GM19372 (cell line): ENCODE measurements at regions not wholly inside any gene's neighbourhood (a gene's known extent, or its start where the extent isn't known, plus 50 kb on each side); places are given as distances from the start of the nearest gene placed in this dataset.

ENCODE experiments used
- ATAC-seq: cut with Tn5 transposase; IDR thresholded peaks from one replicate; pipeline ENCODE4 v1.9.1; 2021; ENCODE audit warnings: mild to moderate bottlenecking, low read depth, moderate library complexity; ENCODE audit not compliant: unreplicated experiment

GRCh38 chr20:24718277-24718676 lies 230.8 kb upstream of the CST7 start:
- no peak for ATAC-seq

- no peak for ATAC-seq
These were observed 230.4 kb upstream of the CST7 start for GRCh38 chr20:24718696-24719095.

- no peak for ATAC-seq
These were observed 228.1 kb upstream of the CST7 start for GRCh38 chr20:24720957-24721356.

- no peak for ATAC-seq
These were observed 227.0 kb upstream of the CST7 start for GRCh38 chr20:24721891-24722568.

GRCh38 chr20:24722586-24722985 lies 226.5 kb upstream of the CST7 start:
- ATAC-seq: no peak

GRCh38 chr20:24723186-24723585 lies 225.9 kb upstream of the CST7 start:
- ATAC-seq: no peak

GRCh38 chr20:24723647-24724352 lies 225.3 kb upstream of the CST7 start:
- no peak for ATAC-seq

- ATAC-seq: no peak
These were observed 224.0 kb upstream of the CST7 start for GRCh38 chr20:24724982-24725533.

- ATAC-seq: no peak
These were observed 221.3 kb upstream of the CST7 start for GRCh38 chr20:24727795-24728194.

GRCh38 chr20:24729896-24730605 lies 219.0 kb upstream of the CST7 start:
- no peak for ATAC-seq

GRCh38 chr20:24730750-24731149 lies 218.3 kb upstream of the CST7 start:
- ATAC-seq: no peak

GRCh38 chr20:24731312-24731711 lies 217.8 kb upstream of the CST7 start:
- ATAC-seq: no peak

- ATAC-seq: no peak
These were observed 217.0 kb upstream of the CST7 start for GRCh38 chr20:24732076-24732475.

- no peak for ATAC-seq
These were observed 216.5 kb upstream of the CST7 start for GRCh38 chr20:24732599-24732998.

GRCh38 chr20:24733416-24733815 lies 215.7 kb upstream of the CST7 start:
- ATAC-seq: no peak

- ATAC-seq: no peak
These were observed 214.9 kb upstream of the CST7 start for GRCh38 chr20:24734139-24734538.

GRCh38 chr20:24735263-24735662 lies 213.8 kb upstream of the CST7 start:
- no peak for ATAC-seq

- no peak for ATAC-seq
These were observed 212.8 kb upstream of the CST7 start for GRCh38 chr20:24736131-24736843.

GRCh38 chr20:24736844-24737211 lies 212.2 kb upstream of the CST7 start:
- no peak for ATAC-seq

- no peak for ATAC-seq
These were observed 211.7 kb upstream of the CST7 start for GRCh38 chr20:24737212-24737850.
